IPS-NIHi11 (cell line): ENCODE measurements at regions not wholly inside any gene's neighbourhood (a gene's known extent, or its start where the extent isn't known, plus 50 kb on each side); places are given as distances from the start of the nearest gene placed in this dataset.
"Not testable (repeated sequence)": the region's sequence is repeated elsewhere in the genome, so short reads cannot be mapped to it uniquely, and the experiment has no call there.

Source experiments
- DNase-seq: peaks from one replicate; pipeline ENCODE4 v3.0.0; 2012; ENCODE audit warnings: mixed read lengths, low spot score

DNA sequence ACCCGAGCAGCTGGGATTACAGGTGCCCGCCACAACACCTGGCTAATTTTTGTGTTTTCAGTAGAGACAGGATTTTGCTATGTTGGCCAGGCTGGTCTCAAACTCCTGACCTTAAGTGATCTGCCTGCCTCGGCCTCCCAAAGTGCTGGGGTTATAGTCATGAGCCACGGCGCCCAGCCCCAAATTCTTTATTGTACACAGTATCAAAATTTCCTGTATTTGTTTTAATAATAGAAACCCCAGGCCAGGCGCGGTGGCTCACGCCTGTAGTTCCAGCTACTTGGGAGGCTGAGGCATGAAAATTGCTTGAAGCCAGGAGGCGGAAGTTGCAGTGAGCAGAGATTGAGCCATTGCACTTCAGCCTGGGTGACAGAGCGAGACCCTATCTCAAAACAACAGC is 266.3 kb upstream of the TPK1 start:
- not testable (repeated sequence) for DNase-seq

DNA sequence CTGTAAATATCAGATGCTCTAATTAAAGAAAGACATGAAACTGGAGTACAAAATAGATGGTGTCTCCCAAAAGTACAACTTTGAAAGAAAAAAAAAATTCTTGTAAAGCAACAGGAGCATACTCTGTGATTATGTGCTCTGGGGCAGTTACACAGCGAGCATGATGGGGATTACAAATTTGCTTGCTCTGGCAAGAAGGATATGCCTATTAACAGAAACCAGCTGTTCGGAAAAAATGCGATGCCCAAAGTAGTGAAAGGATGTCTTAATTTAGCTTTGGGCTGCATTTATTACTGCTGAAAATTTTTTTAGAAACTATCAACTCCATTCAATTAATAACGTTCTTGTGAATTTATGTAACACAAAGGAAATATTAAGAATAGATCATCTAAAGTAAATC is 256.9 kb upstream of the TPK1 start:
- DNase-seq = no peak

DNA sequence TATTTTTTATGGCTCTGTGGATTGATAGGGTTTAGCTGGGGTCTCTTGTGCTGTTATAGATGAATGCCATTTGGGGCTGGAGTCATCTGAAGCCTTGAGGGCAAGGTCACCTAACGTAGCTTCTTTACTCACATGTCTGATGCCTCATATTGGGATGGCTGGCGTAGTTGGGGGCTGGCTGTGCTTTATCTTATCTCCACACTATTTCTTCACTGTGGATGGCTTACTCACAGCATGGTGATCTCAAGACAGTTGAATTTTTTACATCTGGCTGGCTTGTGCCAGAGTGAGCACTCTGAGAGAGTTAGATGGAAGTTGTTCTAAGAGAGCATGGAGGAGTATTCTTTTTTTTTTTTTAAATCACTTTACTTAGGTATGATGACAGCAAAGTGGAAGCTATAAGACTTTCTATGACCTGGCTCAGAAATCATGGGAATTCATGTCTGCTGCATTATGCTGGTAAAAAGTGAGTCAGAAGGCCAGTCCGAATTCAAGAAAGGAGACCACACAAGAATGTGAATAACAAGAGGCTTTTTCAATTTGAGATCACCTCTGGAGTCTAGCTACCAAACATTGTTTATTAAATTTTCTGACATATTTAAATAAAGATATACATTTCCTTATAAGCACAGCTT is 252.4 kb upstream of the TPK1 start:
- no peak for DNase-seq

DNA sequence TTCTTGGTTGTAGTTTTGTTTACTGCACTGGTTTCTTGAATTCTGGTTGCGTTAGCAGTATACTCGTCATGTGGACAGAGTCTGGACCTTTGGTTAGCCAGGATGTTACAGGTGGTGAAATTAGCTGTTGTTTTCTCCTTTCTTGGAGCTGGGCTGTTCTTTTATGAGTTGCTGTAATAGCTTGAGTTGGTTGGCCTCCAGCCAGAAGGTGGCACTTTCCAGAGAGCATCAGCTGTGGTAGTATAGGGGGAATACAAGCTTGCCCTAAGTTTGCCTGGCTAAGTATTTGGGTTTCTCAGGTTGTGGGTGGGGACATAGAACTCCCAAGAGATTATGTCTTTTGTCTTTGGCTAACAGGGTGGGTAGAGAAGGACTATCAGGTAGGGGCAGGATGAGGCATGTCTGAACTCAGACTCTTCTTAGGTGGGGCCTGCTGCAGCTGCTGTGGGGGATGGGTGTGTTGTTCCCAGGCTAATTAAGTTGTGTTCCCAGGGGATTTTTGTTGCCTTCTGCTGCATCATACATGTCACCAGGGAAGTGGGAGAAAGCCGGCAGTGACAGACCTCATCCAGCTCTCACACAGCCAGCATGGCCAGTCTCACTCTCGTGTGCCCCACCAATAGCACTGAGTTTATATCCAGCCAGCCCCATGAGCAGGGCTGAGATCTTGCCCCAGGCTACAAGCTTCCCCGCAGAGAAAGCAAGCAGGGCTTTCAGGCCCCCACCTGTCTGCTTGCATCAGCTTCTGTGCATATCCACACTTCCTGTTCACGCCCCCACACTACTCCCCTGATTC is 246.7 kb upstream of the TPK1 start:
- DNase-seq = peak; percentile 7

DNA sequence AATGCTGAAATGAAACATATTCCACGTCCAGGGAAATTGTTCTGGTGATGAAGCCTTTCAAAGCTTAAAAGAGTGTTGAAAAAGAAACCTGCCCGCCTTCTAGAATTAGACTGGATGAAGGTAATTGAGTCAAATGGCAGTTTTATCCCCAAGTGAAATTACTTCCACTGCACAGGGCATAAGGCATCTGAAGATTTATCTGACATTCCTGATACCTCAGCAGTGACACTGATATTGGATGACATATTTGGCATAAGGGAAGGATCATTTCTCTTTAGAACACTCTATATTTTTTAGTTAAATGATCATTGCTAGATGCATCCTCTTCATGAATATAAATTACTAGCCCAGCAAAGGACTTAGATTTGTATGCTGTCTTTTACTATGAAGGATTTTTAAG is 229.6 kb upstream of the TPK1 start:
- no peak for DNase-seq

DNA sequence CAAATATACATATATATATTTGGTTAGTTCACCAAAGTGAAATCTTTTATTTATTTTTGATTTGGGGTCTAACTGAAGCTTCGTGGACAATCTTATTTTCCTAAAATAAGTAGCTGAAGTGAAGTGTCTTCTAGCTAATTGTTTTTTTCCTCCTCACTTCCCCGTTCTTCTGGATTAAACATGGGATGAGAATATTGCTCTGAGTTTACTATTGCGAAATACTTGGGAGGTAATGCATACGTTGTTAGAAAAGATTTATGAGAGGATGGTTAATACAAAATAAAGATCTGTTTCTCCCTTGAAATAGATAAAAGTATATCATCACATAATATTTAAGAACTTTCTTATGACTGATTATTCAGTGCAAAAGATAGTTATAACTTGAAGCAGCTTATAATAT is 228.3 kb upstream of the TPK1 start:
- DNase-seq = no peak

DNA sequence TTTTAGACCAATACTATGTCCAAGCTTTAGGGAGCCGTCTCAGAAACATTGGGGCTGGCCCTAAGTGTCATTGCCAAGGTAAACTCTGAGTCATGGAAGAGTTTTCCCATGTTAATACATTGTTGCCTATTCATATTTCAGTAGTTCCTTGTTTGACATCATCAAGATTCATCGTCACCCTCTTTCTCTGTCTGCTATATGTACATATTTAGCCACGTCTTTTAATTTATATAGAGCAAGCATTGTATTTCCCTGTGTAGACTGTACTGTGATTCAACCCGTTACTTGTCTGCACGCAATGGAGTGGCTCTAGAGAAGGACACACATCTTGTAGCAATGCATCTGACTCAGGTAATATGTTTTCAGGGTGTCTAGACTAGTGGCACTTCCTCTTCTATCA is 217.9 kb upstream of the TPK1 start:
- no peak for DNase-seq

DNA sequence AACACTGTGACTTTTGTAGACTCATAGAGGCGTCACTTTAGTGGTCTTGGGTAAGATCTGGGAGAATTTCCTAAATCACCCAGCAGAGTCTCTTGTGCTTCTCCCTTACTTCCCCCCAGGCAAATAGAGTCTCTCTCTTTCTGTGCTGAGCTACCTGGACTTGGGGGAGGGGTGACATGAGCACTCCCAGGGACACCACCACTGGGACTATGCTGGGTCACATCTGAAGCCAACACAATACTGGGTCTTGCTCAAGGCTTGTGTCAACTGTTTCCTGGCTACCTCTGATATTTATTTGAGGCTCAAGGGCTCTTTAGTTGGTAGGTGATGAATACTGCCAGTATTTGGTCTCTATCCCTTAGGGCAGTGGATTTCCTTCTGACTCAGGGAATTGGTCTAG is 214.6 kb upstream of the TPK1 start:
- DNase-seq = no peak

DNA sequence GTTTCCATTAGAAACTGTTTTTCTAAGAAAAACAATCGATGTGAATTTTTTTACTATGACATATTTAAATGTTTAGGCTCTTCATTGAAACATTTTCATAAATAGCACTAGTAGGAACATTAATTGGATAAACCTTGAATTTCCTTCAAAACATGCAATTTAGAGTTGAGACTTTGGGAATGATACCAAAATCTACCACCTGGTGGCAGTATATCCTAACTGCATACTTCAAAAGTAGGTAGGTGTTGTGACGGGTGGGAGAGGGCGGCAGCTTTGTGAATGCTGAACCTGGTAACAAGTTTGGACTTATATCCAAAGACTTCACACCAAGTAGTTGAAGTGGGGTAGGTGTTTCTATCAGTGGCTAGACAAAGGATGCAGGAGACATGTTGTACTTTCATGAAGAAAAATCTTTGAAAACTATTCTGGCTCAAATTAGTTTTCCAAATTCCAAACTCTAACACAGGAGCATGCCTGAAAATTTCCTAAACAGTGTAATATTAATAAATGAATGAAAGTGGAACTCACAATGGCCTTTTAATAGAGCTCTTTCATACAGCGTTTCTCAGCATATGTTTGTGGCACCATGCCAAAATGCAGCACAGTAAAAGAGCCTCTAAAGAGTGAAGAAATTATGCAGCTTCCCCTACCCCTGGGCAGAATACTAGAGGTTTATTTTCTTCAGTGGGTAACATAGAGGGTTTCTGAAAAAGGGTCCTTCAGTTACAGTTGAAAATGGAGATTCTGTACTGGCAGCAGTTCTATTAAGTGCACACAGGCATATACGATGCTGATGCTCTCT is 201.0 kb upstream of the TPK1 start:
- DNase-seq = peak; percentile 53

DNA sequence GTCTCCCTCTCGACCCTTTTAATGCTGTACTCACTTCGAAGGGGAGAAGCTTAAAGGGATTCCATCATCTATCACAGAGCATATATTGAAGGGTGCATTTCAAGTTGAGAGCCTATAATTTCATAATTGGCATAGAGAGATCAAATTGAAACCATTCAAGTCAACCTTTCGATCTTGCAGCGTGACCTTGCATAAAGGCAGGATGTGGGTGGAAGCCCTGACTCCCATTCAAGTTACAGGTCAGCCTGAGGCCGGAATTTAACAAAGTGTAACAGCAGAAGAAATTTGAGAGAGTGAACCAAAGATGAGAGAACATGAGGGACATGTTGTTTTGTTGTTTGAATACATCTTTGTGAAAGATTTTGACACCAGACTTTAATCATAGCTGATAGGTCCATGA is 195.3 kb upstream of the TPK1 start:
- no peak for DNase-seq

DNA sequence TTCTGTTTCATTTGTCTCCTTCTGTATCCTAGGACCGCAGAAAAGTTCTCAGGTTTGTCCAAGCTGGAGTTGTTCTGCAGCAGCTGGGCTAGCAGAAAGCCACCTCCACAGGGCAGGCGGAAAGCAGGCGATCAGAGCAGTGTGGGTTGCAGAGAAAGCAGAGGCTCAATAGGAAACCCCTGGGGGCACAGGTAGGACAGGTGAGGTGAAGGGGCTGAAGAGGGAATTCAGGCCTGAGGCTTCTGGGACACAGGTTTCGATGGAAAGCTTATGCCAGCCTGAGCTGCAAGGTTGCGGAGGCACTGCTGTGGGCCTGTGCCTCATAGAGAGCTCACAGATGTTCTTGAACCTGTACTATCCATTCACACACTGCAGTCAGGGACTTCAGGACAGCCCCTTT is 194.9 kb upstream of the TPK1 start:
- DNase-seq = no peak

DNA sequence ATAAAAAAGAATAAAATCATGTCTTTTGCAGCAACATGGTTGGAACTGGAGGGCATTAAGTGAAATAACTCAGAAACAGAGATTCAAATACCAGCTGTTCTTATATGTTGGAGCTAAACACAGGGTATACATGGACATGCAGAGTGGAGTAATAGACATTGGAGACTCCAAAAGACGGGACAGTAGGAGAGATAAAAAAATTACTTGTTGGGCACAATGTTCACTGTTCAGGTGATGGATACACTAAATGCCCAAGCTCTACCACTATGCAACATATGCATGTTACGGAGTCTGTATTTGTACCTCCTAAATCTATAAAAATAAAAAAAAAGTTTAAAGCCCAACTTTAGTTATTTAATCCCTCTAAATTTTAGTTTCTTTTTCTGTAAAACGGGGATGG is 184.6 kb upstream of the TPK1 start:
- DNase-seq = no peak

DNA sequence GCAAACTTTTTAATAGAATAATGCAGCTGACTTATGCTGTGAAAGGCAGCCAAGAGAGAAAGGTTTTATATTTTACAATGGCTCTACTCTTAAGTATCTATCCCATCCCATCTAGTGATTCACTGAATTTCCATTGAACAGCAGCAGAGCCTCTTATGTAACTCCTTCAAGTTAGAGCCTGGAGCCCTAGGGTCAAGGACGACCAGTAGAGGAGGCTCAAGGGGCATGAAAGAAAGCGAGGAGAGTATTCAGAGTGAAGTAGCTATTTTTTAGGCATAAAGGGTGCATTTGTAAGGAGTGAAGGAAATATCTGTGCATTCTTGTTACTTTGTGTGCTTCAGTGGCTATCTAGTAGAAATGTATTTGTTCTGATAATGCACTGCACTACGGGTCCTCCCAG is 180.2 kb upstream of the TPK1 start:
- DNase-seq = peak; percentile 19

DNA sequence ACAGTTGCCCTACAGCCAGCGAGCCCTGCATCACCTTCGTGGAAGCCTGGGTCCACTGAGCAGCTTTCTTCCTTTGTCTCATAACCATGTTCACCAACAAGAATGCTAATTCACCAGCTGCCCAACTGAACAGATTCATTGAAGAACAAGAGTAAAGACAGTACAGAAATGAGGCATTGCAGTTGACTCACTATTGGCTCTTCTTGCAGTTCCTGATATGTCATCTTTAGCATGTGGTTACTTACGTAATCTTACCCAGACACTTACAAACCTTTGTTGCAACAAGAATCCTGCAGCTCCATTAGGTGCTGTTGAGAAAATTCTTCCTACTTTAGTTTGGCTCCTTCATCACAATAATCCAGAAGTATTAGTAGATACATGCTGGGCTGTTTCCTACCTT is 174.0 kb upstream of the TPK1 start:
- no peak for DNase-seq

DNA sequence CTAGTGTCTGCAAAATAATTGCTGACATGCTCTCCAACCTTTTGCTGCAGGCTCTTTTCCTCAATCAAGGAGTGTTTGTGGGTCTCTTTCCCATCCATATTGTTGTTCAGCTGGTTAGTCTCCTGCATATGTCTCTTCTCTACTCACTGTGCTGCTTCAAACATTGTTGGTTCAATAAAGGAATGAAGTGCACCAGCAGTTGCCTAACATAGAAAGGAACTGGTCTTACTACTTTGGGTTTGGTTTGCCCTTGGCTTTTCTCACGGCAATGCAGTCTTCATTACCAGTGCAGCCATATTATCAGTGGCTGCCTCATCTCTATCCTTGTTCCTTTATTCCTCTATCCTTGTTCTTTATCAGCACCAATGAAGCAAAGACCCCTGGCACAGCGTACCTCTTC is 169.7 kb upstream of the TPK1 start:
- DNase-seq = no peak

DNA sequence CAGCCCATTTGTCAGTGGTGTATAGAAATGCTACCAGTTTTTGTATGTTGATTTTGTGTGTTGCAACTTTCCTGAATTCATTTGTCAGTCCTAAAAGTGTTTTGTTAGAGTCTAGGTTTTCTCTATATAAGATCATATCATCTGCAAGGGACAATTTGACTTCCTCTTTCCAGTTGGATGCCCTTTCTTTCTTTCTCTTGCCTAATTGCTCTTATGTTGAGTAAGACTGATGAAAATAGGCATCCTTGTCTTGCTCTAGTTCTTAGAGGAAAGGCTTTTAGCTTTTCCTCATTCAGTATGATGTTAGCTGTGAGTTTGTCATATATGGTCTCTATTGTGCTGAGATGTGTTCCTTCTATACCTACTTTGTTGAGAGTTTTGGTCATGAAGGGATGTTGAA is 161.7 kb upstream of the TPK1 start:
- DNase-seq = no peak

DNA sequence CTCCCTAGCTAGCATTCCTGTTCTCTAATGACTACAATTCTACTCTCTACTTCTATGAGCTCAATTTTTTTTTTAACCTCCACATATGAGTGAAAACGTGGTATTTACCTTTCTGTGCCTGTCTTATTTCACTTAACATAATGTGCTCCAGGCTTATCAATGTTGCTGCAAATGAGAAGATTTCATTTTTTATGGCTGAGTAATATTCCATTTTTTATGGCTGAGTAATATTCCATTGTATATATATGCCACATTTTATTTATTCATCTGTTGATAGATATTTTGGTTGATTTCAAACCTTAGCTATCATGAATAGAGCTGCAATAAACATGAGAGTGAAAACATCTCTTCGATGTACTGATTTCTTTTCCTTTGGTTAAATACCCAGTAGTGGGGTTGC is 159.6 kb upstream of the TPK1 start:
- no peak for DNase-seq

DNA sequence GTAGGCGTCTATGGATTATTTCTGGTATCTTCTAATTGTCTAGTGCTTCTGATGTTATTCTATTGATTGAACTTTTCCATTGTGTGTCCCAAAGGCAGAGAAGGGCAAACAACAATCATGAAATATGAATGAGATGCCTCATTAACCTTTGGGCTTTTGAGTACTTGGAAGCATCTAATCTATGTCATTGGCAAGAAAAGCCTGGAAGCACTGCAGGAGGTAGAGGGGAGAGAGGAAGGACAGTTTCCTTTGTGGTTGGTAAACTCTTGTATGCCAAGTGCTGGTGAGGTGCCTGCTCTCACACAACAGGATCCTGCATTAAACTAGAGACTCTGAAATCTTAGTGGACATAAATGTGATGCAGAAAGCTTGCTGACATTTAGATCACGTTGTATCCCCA is 155.2 kb upstream of the TPK1 start:
- no peak for DNase-seq

DNA sequence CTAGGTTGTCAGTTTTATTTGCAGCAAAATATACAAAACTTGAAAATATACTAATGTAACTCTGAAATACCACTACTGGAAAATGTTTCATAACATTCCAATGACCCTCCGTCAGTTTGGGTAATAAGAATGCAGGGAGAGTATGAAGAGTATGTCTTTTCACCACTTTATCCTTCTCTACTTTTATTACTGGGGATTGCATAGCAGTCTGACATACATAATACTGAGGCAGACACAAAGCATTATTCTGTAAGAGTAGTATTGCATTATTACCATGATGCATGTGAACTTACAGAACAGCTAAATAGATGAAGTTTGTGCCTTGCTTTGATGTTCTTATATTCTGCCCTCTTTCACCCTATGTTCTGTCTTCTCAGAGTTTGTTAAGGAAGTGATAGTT is 151.8 kb upstream of the TPK1 start:
- DNase-seq = no peak

DNA sequence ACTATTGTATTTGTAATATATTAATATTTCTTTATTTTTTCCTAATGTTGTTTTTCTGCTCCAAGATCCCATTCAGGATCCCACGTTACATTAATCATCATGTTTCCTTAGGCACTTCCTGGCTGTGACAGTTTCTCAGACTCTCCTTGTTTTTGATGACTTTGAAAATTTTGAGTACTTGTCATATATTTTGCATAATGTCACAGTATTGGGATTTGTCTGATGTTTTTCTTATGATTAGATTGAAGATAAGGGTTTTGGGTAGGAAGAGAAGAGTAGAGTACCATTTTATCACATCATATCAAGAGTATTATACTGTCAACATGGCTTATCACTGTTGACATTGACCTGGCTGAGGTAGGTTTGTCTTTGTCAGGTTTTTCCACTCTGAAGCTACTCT is 146.3 kb upstream of the TPK1 start:
- DNase-seq = no peak

DNA sequence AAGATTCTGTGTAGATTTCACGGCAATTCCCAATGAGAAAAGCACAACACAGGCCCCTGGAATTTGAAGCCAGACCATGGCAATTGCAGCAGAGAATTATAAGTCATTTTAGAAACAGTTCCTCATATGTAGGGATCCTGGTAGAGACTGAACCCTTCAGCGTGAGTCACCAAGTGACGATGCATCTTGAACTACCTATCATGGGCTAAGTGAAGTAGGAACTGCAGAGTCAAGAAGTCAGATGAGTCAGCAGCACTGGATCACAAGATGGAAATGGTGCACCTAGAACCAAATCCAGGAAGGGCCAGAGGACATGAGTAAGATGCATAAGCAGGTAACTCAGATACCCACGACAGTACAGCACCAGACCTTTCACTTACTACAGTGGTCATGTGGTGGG is 140.0 kb upstream of the TPK1 start:
- no peak for DNase-seq

DNA sequence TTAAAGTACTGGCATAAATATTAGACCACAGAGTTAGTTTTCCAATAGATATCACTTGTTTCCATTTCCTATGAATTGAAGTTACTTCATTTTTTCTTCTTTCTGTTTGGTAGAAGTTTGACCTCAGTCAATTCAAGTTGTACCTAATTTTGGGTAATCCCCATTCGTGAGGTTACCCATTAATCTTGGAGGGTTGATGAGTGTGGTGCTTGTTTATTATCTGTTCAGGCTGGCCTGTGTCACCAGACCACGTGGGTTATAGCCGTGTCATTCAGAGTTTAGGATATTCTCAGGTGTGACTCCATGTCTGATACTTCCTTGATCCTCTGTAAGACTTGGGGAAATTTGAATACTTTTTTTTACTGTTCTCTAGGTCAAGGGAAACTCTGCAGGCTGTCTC is 133.9 kb upstream of the TPK1 start:
- DNase-seq = no peak

DNA sequence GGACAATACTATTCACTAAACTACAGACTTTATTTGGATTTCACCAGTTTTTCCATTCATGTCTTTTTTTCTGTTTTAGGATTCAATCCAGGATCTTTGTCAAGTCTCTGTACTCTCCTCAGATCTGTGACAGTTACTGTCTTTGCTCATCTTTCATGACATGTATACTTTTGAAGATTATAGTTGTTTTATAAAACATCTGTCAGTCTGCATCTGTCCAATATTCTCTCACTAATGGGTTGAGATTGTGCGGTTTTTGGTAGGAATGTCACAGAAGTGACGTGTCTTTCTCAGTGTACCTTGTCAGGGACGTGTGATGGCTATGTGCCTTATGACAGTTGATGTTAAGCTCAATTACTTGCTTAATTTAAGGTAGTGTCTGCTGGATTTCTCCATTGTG is 124.9 kb upstream of the TPK1 start:
- no peak for DNase-seq
